Calu3 (cell line): ENCODE measurements at regions not wholly inside any gene's neighbourhood (a gene's known extent, or its start where the extent isn't known, plus 50 kb on each side); places are given as distances from the start of the nearest gene placed in this dataset.

ENCODE experiments used
- BruUV-seq: library from RNA; stranded (reverse); fragments of 400-500 nt; replicated peaks from 2 replicates; lab custom pipeline; 2021; lab: Mats Ljungman, UMichigan
- CTCF ChIA-PET: fragments of 300-600 bp; sonication (Branson Sonifier 250); formaldehyde crosslinking; loops from one replicate; lab custom pipeline; 2022; ENCODE audit warnings: antibody characterized with exemption; lab: Charles Lee
- DNase-seq: peaks from one replicate; pipeline ENCODE4 v3.0.0; 2022
- H3K27ac Mint-ChIP-seq: one replicate; pipeline ENCODE4 v1.8.0; 2022; ENCODE audit warnings: mixed read lengths; ENCODE audit not compliant: unreplicated experiment
- H3K27me3 Mint-ChIP-seq: one replicate; pipeline ENCODE4 v1.8.0; 2022; ENCODE audit warnings: mixed read lengths; ENCODE audit not compliant: unreplicated experiment
- H3K36me3 Mint-ChIP-seq: one replicate; pipeline ENCODE4 v1.8.0; 2022; ENCODE audit warnings: mild to moderate bottlenecking, moderate library complexity, mixed read lengths; ENCODE audit not compliant: insufficient read depth, unreplicated experiment
- H3K4me1 Mint-ChIP-seq: one replicate; pipeline ENCODE4 v1.8.0; 2022; ENCODE audit warnings: mild to moderate bottlenecking, low read depth, mixed read lengths; ENCODE audit not compliant: unreplicated experiment
- H3K4me3 Mint-ChIP-seq: one replicate; pipeline ENCODE4 v1.8.0; 2022; ENCODE audit warnings: mild to moderate bottlenecking, low read depth, moderate library complexity, mixed read lengths; ENCODE audit not compliant: unreplicated experiment
- H3K9me3 Mint-ChIP-seq: one replicate; pipeline ENCODE4 v1.8.0; 2022; ENCODE audit warnings: low read depth, mixed read lengths; ENCODE audit not compliant: unreplicated experiment
- intact Hi-C: fragments of 100-400 bp; cut with micrococcal nuclease; formaldehyde crosslinking; loops from one replicate; pipeline ENCODE4 v1.10.0; 2022; ENCODE audit not compliant: unreplicated experiment
- TF ChIP-seq, protein P1 (sequence below): fragments of 200-600 bp; IDR thresholded peaks from one replicate; pipeline ENCODE4 v1.8.0; 2022; ENCODE audit warnings: antibody characterized with exemption; ENCODE audit not compliant: unreplicated experiment

GRCh38 chr7:68146983-68147382 lies 1150.3 kb downstream of the TYW1 start:
- H3K27me3 Mint-ChIP-seq = no peaks in the 10 kb centered on the region
- CTCF ChIA-PET = no interaction called here
- no TSS peak for BruUV-seq
- no peaks in the 10 kb centered on the region for H3K4me1 Mint-ChIP-seq
- intact Hi-C loops = no loop called here
- H3K27ac Mint-ChIP-seq = no peak overlapping the region
- H3K9me3 Mint-ChIP-seq = peaks cover 10% of the 10 kb centered on the region
- no peak for DNase-seq
- H3K4me3 Mint-ChIP-seq = no peak overlapping the region
- TF ChIP-seq, protein P1, sequence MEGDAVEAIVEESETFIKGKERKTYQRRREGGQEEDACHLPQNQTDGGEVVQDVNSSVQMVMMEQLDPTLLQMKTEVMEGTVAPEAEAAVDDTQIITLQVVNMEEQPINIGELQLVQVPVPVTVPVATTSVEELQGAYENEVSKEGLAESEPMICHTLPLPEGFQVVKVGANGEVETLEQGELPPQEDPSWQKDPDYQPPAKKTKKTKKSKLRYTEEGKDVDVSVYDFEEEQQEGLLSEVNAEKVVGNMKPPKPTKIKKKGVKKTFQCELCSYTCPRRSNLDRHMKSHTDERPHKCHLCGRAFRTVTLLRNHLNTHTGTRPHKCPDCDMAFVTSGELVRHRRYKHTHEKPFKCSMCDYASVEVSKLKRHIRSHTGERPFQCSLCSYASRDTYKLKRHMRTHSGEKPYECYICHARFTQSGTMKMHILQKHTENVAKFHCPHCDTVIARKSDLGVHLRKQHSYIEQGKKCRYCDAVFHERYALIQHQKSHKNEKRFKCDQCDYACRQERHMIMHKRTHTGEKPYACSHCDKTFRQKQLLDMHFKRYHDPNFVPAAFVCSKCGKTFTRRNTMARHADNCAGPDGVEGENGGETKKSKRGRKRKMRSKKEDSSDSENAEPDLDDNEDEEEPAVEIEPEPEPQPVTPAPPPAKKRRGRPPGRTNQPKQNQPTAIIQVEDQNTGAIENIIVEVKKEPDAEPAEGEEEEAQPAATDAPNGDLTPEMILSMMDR = no peak
- no peaks in the 10 kb centered on the region for H3K36me3 Mint-ChIP-seq

GRCh38 chr7:68147614-68148238 lies 1151.1 kb downstream of the TYW1 start:
- intact Hi-C loops = no loop called here
- no peak overlapping the region for H3K27ac Mint-ChIP-seq
- H3K4me3 Mint-ChIP-seq = no peak overlapping the region
- no peaks in the 10 kb centered on the region for H3K27me3 Mint-ChIP-seq
- no peak for DNase-seq
- peaks cover 12% of the 10 kb centered on the region for H3K9me3 Mint-ChIP-seq
- H3K4me1 Mint-ChIP-seq = no peaks in the 10 kb centered on the region
- no TSS peak for BruUV-seq
- TF ChIP-seq, protein P1 = no peak
- no peaks in the 10 kb centered on the region for H3K36me3 Mint-ChIP-seq
- CTCF ChIA-PET = no interaction called here

- H3K9me3 Mint-ChIP-seq = peaks cover 12% of the 10 kb centered on the region
- H3K4me1 Mint-ChIP-seq = no peaks in the 10 kb centered on the region
- CTCF ChIA-PET = no interaction called here
- H3K27me3 Mint-ChIP-seq = no peaks in the 10 kb centered on the region
- DNase-seq = no peak
- H3K36me3 Mint-ChIP-seq = no peaks in the 10 kb centered on the region
- no TSS peak for BruUV-seq
- no peak overlapping the region for H3K4me3 Mint-ChIP-seq
- TF ChIP-seq, protein P1 = no peak
- intact Hi-C loops = no loop called here
- H3K27ac Mint-ChIP-seq = no peak overlapping the region
Measured at GRCh38 chr7:68148440-68148839, 1151.8 kb downstream of the TYW1 start.

DNA sequence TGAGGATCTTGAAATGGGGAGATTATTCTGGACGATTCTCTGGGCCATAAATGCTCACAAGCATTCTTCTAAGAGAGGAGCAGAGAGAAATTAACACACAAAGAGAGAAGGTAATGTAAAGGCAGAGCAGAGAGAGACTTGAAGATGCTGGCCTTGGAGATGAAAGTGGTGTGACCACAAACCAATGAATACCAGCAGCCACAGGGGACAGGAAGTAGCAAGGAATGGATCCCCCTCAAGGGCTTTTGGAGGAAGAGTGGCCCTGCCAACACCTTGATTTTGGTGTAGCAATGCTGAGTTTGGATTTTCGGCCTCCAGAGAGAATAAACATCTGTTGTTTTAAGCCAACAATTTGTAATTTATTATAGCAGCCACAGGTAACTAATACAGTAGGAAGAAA lies 1155.6 kb downstream of the TYW1 start:
- intact Hi-C loops = no loop called here
- peaks cover 6% of the 10 kb centered on the region for H3K9me3 Mint-ChIP-seq
- no peaks in the 10 kb centered on the region for H3K4me1 Mint-ChIP-seq
- TF ChIP-seq, protein P1 = no peak
- no TSS peak for BruUV-seq
- H3K36me3 Mint-ChIP-seq = no peaks in the 10 kb centered on the region
- no peak overlapping the region for H3K27ac Mint-ChIP-seq
- H3K4me3 Mint-ChIP-seq = no peak overlapping the region
- no peak for DNase-seq
- H3K27me3 Mint-ChIP-seq = no peaks in the 10 kb centered on the region
- CTCF ChIA-PET = no interaction called here
